HG02798 (cell line): ENCODE measurements at regions not wholly inside any gene's neighbourhood (a gene's known extent, or its start where the extent isn't known, plus 50 kb on each side); places are given as distances from the start of the nearest gene placed in this dataset.
"Not testable (repeated sequence)": the region's sequence is repeated elsewhere in the genome, so short reads cannot be mapped to it uniquely, and the experiment has no call there.

Source experiments
- ATAC-seq: cut with Tn5 transposase; IDR thresholded peaks from one replicate; pipeline ENCODE4 v1.9.1; 2021; ENCODE audit warnings: mild to moderate bottlenecking; ENCODE audit not compliant: unreplicated experiment, poor library complexity

GRCh38 chr13:54383604-54384003 lies 1355.0 kb downstream of the OLFM4 start:
- no peak for ATAC-seq

- ATAC-seq: no peak
Measured at GRCh38 chr13:54387625-54388024, 1359.0 kb downstream of the OLFM4 start.

GRCh38 chr13:54390841-54391240 lies 1362.2 kb downstream of the OLFM4 start:
- ATAC-seq: no peak

GRCh38 chr13:54394085-54394700 lies 1365.6 kb downstream of the OLFM4 start:
- no peak for ATAC-seq

GRCh38 chr13:54394908-54395307 lies 1366.3 kb downstream of the OLFM4 start:
- no peak for ATAC-seq

- no peak for ATAC-seq
Measured at GRCh38 chr13:54402495-54402894, 1373.9 kb downstream of the OLFM4 start.

GRCh38 chr13:54415753-54416366 lies 1387.2 kb downstream of the OLFM4 start:
- ATAC-seq: no peak

GRCh38 chr13:54422946-54423345 lies 1394.3 kb downstream of the OLFM4 start:
- ATAC-seq: not testable (repeated sequence)

GRCh38 chr13:54424344-54424743 lies 1395.7 kb downstream of the OLFM4 start:
- ATAC-seq: no peak

- no peak for ATAC-seq
Measured at GRCh38 chr13:54433493-54434206, 1405.0 kb downstream of the OLFM4 start.

- ATAC-seq: not testable (repeated sequence)
Measured at GRCh38 chr13:54440853-54441400, 1412.3 kb downstream of the OLFM4 start.

- ATAC-seq: no peak
Measured at GRCh38 chr13:54445453-54445852, 1416.8 kb downstream of the OLFM4 start.

- ATAC-seq: no peak
Measured at GRCh38 chr13:54445865-54446264, 1417.3 kb downstream of the OLFM4 start.

GRCh38 chr13:54449922-54450321 lies 1421.3 kb downstream of the OLFM4 start:
- no peak for ATAC-seq

- ATAC-seq: no peak
Measured at GRCh38 chr13:54484166-54484565, 1455.6 kb downstream of the OLFM4 start.

- ATAC-seq: no peak
Measured at GRCh38 chr13:54486421-54487166, 1458.0 kb downstream of the OLFM4 start.

GRCh38 chr13:54489359-54489758 lies 1460.7 kb downstream of the OLFM4 start:
- no peak for ATAC-seq

GRCh38 chr13:54492995-54493394 lies 1464.4 kb downstream of the OLFM4 start:
- ATAC-seq: no peak

GRCh38 chr13:54511366-54511765 lies 1482.8 kb downstream of the OLFM4 start:
- ATAC-seq: no peak

- ATAC-seq: no peak
Measured at GRCh38 chr13:54513254-54513653, 1484.6 kb downstream of the OLFM4 start.

GRCh38 chr13:54536112-54536511 lies 1507.5 kb downstream of the OLFM4 start:
- ATAC-seq: no peak
